GM13976 (cell line): ENCODE measurements at regions not wholly inside any gene's neighbourhood (a gene's known extent, or its start where the extent isn't known, plus 50 kb on each side); places are given as distances from the start of the nearest gene placed in this dataset.

ENCODE experiments used
- DNase-seq: peaks from one replicate; pipeline ENCODE4 v3.0.0; 2012; ENCODE audit warnings: low spot score
- in situ Hi-C: fragments of 300-500 bp; cut with MboI; formaldehyde crosslinking; loops from one replicate; pipeline ENCODE4 v1.12.0; 2022; ENCODE audit warnings: low sequenced_read_pairs, mixed read lengths, inconsistent platforms; ENCODE audit not compliant: unreplicated experiment
- TF ChIP-seq, protein P1 (sequence below): IDR thresholded peaks from 2 replicates; pipeline ENCODE4 v1.5.1; 2012; ENCODE audit warnings: borderline replicate concordance, mild to moderate bottlenecking; ENCODE audit not compliant: insufficient read depth; ENCODE audit errors: extremely low read depth, missing control alignments, control extremely low read depth

GRCh38 chr4:19832411-19832810 lies 419.3 kb upstream of the SLIT2 start:
- in situ Hi-C loops, result no loop called here
- no peak for DNase-seq
- TF ChIP-seq, protein P1, sequence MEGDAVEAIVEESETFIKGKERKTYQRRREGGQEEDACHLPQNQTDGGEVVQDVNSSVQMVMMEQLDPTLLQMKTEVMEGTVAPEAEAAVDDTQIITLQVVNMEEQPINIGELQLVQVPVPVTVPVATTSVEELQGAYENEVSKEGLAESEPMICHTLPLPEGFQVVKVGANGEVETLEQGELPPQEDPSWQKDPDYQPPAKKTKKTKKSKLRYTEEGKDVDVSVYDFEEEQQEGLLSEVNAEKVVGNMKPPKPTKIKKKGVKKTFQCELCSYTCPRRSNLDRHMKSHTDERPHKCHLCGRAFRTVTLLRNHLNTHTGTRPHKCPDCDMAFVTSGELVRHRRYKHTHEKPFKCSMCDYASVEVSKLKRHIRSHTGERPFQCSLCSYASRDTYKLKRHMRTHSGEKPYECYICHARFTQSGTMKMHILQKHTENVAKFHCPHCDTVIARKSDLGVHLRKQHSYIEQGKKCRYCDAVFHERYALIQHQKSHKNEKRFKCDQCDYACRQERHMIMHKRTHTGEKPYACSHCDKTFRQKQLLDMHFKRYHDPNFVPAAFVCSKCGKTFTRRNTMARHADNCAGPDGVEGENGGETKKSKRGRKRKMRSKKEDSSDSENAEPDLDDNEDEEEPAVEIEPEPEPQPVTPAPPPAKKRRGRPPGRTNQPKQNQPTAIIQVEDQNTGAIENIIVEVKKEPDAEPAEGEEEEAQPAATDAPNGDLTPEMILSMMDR, result no peak

- DNase-seq, result no peak
- TF ChIP-seq, protein P1, result no peak
- in situ Hi-C loops, result no loop called here
Observed at GRCh38 chr4:19831644-19832285, 419.9 kb upstream of the SLIT2 start.

- TF ChIP-seq, protein P1, result no peak
- in situ Hi-C loops, result no loop called here
- no peak for DNase-seq
Observed at GRCh38 chr4:19829101-19829500, 422.6 kb upstream of the SLIT2 start.

DNA sequence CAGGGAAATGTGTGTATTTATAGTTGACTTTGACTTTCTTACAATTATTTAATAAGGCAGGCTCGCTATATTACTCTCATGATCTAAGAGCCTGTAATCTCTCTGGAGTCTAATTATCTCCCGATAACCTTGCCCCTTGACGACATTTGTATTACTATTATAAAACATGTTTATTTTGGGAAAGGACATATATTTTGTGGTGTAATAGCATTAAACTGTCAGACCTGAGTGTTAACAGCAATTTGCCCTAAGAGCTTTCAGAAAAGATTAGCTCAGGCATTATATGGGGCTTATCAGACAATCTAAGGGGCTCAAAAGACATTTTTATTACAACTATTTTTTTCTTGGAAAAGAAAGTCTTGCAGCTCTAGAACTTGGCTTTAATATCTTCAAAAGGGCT lies 427.9 kb upstream of the SLIT2 start:
- TF ChIP-seq, protein P1, result no peak
- in situ Hi-C loops, result no loop called here
- no peak for DNase-seq

GRCh38 chr4:19819737-19820136 lies 432.0 kb upstream of the SLIT2 start:
- in situ Hi-C loops, result no loop called here
- no peak for DNase-seq
- TF ChIP-seq, protein P1, result no peak

DNA sequence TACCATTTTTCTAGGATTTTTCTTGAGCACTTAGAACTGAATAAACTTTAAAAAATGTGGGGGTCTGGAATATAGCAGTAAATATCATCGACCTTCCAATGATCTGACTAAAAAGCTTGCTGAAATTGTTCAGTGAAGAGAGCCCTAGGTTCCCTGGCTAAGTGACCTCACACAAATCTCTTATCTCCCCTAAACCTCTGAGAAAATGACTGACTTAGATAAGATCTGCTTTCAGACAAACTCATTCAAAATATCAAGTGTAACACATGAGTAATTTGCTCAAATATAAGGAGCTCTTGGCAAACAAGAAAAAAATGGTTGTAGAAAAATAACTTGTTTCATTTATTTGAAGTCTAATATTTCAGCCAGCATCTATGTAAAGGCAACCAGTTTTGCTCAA lies 441.7 kb upstream of the SLIT2 start:
- in situ Hi-C loops, result no loop called here
- no peak for DNase-seq
- TF ChIP-seq, protein P1, result no peak
